ENCODE measurements at regions not wholly inside any gene's neighbourhood (a gene's known extent, or its start where the extent isn't known, plus 50 kb on each side); places are given as distances from the start of the nearest gene placed in this dataset.
A peak's percentile ranks its signal among the peaks of the same experiment; 100 is the strongest.

GRCh38 chr16:62978451-62978850 lies 942.2 kb upstream of the CDH8 start:
- Histone ChIP-seq H3K9me1 (ENCODE audit: control insufficient read depth, extremely low read depth, insufficient read depth, low read length) (no peaks in the 10 kb centered on the region), H3K27ac (ENCODE audit: control insufficient read depth, insufficient read depth, low read length) (peak overlapping the region; percentile 8), H3K27me3 (ENCODE audit: control insufficient read depth, extremely low read depth, insufficient read depth, low read length) (no peaks in the 10 kb centered on the region), H3K4me3 (ENCODE audit: control insufficient read depth in 2 of 3, extremely low read depth in 1 of 3, insufficient read depth in 2 of 3, low read depth in 1 of 3, low read length in 3 of 3) (no peak overlapping the region), H3K79me2 (ENCODE audit: control insufficient read depth, insufficient read depth, low read length) (no peaks in the 10 kb centered on the region), H4K20me1 (ENCODE audit: control insufficient read depth, extremely low read depth, insufficient read depth, low read length) (no peaks in the 10 kb centered on the region), H3K4me1 (ENCODE audit: control insufficient read depth, extremely low read depth, insufficient read depth, low read length) (no peaks in the 10 kb centered on the region), H3K36me3 (ENCODE audit: control insufficient read depth in 2 of 2, extremely low read depth in 1 of 2, insufficient read depth in 2 of 2, low read length in 2 of 2) (no peaks in the 10 kb centered on the region), H3K9ac (ENCODE audit: control insufficient read depth, extremely low read depth, insufficient read depth, low read length) (no peak overlapping the region), H3K9me3 (ENCODE audit: control insufficient read depth, low read depth, low read length) (no peaks in the 10 kb centered on the region), H3K4me2 (ENCODE audit: control insufficient read depth, extremely low read depth, insufficient read depth, low read depth, low read length) (no peak overlapping the region), H2AFZ (ENCODE audit: control insufficient read depth, low read length) (no peak overlapping the region)
- dilution Hi-C loops (cut with MboI; ENCODE audit: extremely low pct_ligation_motif_present, low sequenced_read_pairs): no loop called here
- FAIRE-seq (no peak), DNase-seq (ENCODE audit: low read depth, low spot score) (no peak)
- no peak for TF ChIP-seq EZH2 (IDR thresholded peaks at IDR 0.05; ENCODE audit: low read length)
- TF ChIP-seq CTCF (optimal IDR thresholded peaks at IDR 0.05 in 1 of 3, IDR thresholded peaks at IDR 0.05 in 1 of 3, conservative IDR thresholded peaks at IDR 0.05 in 1 of 3; ENCODE audit: extremely low read depth in 1 of 3, insufficient read depth in 2 of 3, low read length in 3 of 3): no peak

- Histone ChIP-seq H3K79me2 (ENCODE audit: control insufficient read depth, insufficient read depth, low read length) (no peaks in the 10 kb centered on the region), H2AFZ (ENCODE audit: control insufficient read depth, low read length) (no peak overlapping the region), H3K9me3 (ENCODE audit: control insufficient read depth, low read depth, low read length) (no peaks in the 10 kb centered on the region), H3K27ac (ENCODE audit: control insufficient read depth, insufficient read depth, low read length) (peak overlapping the region; percentile 8), H3K4me2 (ENCODE audit: control insufficient read depth, extremely low read depth, insufficient read depth, low read depth, low read length) (no peak overlapping the region), H3K36me3 (ENCODE audit: control insufficient read depth in 2 of 2, extremely low read depth in 1 of 2, insufficient read depth in 2 of 2, low read length in 2 of 2) (no peaks in the 10 kb centered on the region), H3K4me3 (ENCODE audit: control insufficient read depth in 2 of 3, extremely low read depth in 1 of 3, insufficient read depth in 2 of 3, low read depth in 1 of 3, low read length in 3 of 3) (no peak overlapping the region), H3K27me3 (ENCODE audit: control insufficient read depth, extremely low read depth, insufficient read depth, low read length) (no peaks in the 10 kb centered on the region), H4K20me1 (ENCODE audit: control insufficient read depth, extremely low read depth, insufficient read depth, low read length) (no peaks in the 10 kb centered on the region), H3K4me1 (ENCODE audit: control insufficient read depth, extremely low read depth, insufficient read depth, low read length) (no peaks in the 10 kb centered on the region), H3K9ac (ENCODE audit: control insufficient read depth, extremely low read depth, insufficient read depth, low read length) (no peak overlapping the region), H3K9me1 (ENCODE audit: control insufficient read depth, extremely low read depth, insufficient read depth, low read length) (no peaks in the 10 kb centered on the region)
- FAIRE-seq: no peak
- DNase-seq (ENCODE audit: low read depth, low spot score): no peak
- no peak for TF ChIP-seq CTCF (optimal IDR thresholded peaks at IDR 0.05 in 1 of 3, IDR thresholded peaks at IDR 0.05 in 1 of 3, conservative IDR thresholded peaks at IDR 0.05 in 1 of 3; ENCODE audit: extremely low read depth in 1 of 3, insufficient read depth in 2 of 3, low read length in 3 of 3)
- TF ChIP-seq EZH2 (IDR thresholded peaks at IDR 0.05; ENCODE audit: low read length): no peak
- dilution Hi-C loops (cut with MboI; ENCODE audit: extremely low pct_ligation_motif_present, low sequenced_read_pairs): no loop called here
Observed at GRCh38 chr16:62977876-62978275, 941.6 kb upstream of the CDH8 start.

All from keratinocyte (primary cell).